H9 (cell line): ENCODE measurements at regions not wholly inside any gene's neighbourhood (a gene's known extent, or its start where the extent isn't known, plus 50 kb on each side); places are given as distances from the start of the nearest gene placed in this dataset.

Source experiments
- DNase-seq: peaks from one replicate; pipeline ENCODE4 v3.0.0-alpha.2; 2017
- H2AFZ ChIP-seq: one replicate; pipeline ENCODE4 v1.6.1; 2013; ENCODE audit warnings: mild to moderate bottlenecking, low read length, control low read depth, moderate library complexity
- H2AK5ac ChIP-seq: 2 replicates; pipeline ENCODE4 v1.6.1; 2013; ENCODE audit warnings: low read length, control low read depth, mixed read lengths; ENCODE audit not compliant: insufficient read length
- H2BK120ac ChIP-seq: one replicate; pipeline ENCODE4 v1.6.1; 2013; ENCODE audit warnings: low read depth, mild to moderate bottlenecking, low read length, control low read depth, inconsistent platforms; ENCODE audit not compliant: poor library complexity, severe bottlenecking
- H2BK12ac ChIP-seq: 2 replicates; pipeline ENCODE4 v1.6.1; 2013; ENCODE audit warnings: low read length, control low read depth, mixed read lengths, low read depth; ENCODE audit not compliant: insufficient read length
- H2BK15ac ChIP-seq: 2 replicates; pipeline ENCODE4 v1.6.1; 2013; ENCODE audit warnings: low read depth, low read length, control low read depth
- H2BK20ac ChIP-seq: one replicate; pipeline ENCODE4 v1.6.1; 2013; ENCODE audit warnings: low read depth, mild to moderate bottlenecking, low read length, control low read depth, inconsistent platforms; ENCODE audit not compliant: poor library complexity, severe bottlenecking
- H2BK5ac ChIP-seq: 2 replicates; pipeline ENCODE4 v1.6.1; 2013; ENCODE audit warnings: low read length, control low read depth, mixed read lengths; ENCODE audit not compliant: insufficient read length
- H3K14ac ChIP-seq: 2 replicates; pipeline ENCODE4 v1.6.1; 2013; ENCODE audit warnings: low read length, control low read depth; ENCODE audit not compliant: insufficient read depth
- H3K18ac ChIP-seq: 2 replicates; pipeline ENCODE4 v1.6.1; 2013; ENCODE audit warnings: low read depth, mild to moderate bottlenecking, mixed read lengths, low read length, control low read depth; ENCODE audit not compliant: insufficient read length
- H3K23ac ChIP-seq: 2 replicates; pipeline ENCODE4 v1.6.1; 2013; ENCODE audit warnings: low read length, control low read depth, mixed read lengths, low read depth; ENCODE audit not compliant: insufficient read length
- H3K23me2 ChIP-seq: 2 replicates; pipeline ENCODE4 v1.6.1; 2013; ENCODE audit warnings: low read depth, mild to moderate bottlenecking, mixed read lengths, low read length, control low read depth; ENCODE audit not compliant: insufficient read length, poor library complexity, severe bottlenecking
- H3K27ac ChIP-seq: 2 replicates; pipeline ENCODE4 v1.5.1; 2013; ENCODE audit warnings: low read length, control low read depth, mixed read lengths, low read depth; ENCODE audit not compliant: insufficient read length
- H3K27me3 ChIP-seq: 2 replicates; pipeline ENCODE4 v1.6.1; 2013; ENCODE audit warnings: low read length, control low read depth, inconsistent platforms; ENCODE audit not compliant: insufficient read depth
- H3K4ac ChIP-seq: 2 replicates; pipeline ENCODE4 v1.6.1; 2013; ENCODE audit warnings: low read depth, mild to moderate bottlenecking, control low read depth, inconsistent platforms, low read length, moderate library complexity
- H3K4me1 ChIP-seq: 2 replicates; pipeline ENCODE4 v1.6.1; 2013; ENCODE audit warnings: low read length, control low read depth, inconsistent platforms; ENCODE audit not compliant: insufficient read depth
- H3K4me2 ChIP-seq: 2 replicates; pipeline ENCODE4 v1.6.1; 2013; ENCODE audit warnings: low read length, control low read depth, mixed read lengths; ENCODE audit not compliant: insufficient read length, insufficient read depth
- H3K56ac ChIP-seq: 2 replicates; pipeline ENCODE4 v1.6.1; 2013; ENCODE audit warnings: low read depth, mild to moderate bottlenecking, mixed read lengths, low read length, control low read depth; ENCODE audit not compliant: insufficient read length
- H3K79me1 ChIP-seq: 2 replicates; pipeline ENCODE4 v1.6.1; 2013; ENCODE audit warnings: low read depth, mild to moderate bottlenecking, moderate library complexity, low read length, control low read depth, inconsistent platforms; ENCODE audit not compliant: insufficient read depth, poor library complexity, severe bottlenecking
- H3K79me2 ChIP-seq: 2 replicates; pipeline ENCODE4 v1.6.1; 2013; ENCODE audit warnings: low read length, control low read depth, inconsistent platforms; ENCODE audit not compliant: insufficient read depth
- H3K9ac ChIP-seq: 2 replicates; pipeline ENCODE4 v1.6.1; 2013; ENCODE audit warnings: low read length, control low read depth, mixed read lengths; ENCODE audit not compliant: insufficient read length; ENCODE audit errors: extremely low read depth
- H3K9me3 ChIP-seq: one replicate; pipeline ENCODE4 v1.6.1; 2013; ENCODE audit warnings: low read depth, low read length, inconsistent platforms; ENCODE audit not compliant: control insufficient read depth
- H3T11ph ChIP-seq: one replicate; pipeline ENCODE4 v1.6.1; 2013; ENCODE audit warnings: mild to moderate bottlenecking, low read length, control low read depth, inconsistent platforms
- H4K20me1 ChIP-seq: one replicate; pipeline ENCODE4 v1.6.1; 2013; ENCODE audit not compliant: control insufficient read depth, insufficient read length, insufficient read depth
- H4K5ac ChIP-seq: 2 replicates; pipeline ENCODE4 v1.6.1; 2013; ENCODE audit warnings: low read depth, mild to moderate bottlenecking, mixed read lengths, low read length, control low read depth; ENCODE audit not compliant: insufficient read length
- H4K8ac ChIP-seq: replicated peaks from 2 replicates; pipeline ENCODE4 v1.6.1; 2013; ENCODE audit warnings: low read length, control low read depth, mixed read lengths, low read depth; ENCODE audit not compliant: insufficient read length
- H4K91ac ChIP-seq: 2 replicates; pipeline ENCODE4 v1.6.1; 2013; ENCODE audit warnings: low read depth, mild to moderate bottlenecking, moderate library complexity, mixed read lengths, low read length, control low read depth; ENCODE audit not compliant: insufficient read length
- H3K27ac Mint-ChIP-seq, 3 experiments: 2 replicates in 2 of 3; 3 replicates in 1 of 3; pipeline ENCODE4 v1.8.0; 2020 to 2021; ENCODE audit warnings: mixed read lengths in 3 of 3, mild to moderate bottlenecking in 1 of 3, moderate library complexity in 1 of 3
- H3K27me3 Mint-ChIP-seq: 2 replicates; pipeline ENCODE4 v1.8.0; 2021; ENCODE audit warnings: low read depth, mild to moderate bottlenecking, moderate library complexity, mixed read lengths
- H3K36me3 Mint-ChIP-seq, 3 experiments: 2 replicates in 2 of 3; 3 replicates in 1 of 3; pipeline ENCODE4 v1.8.0; 2020 to 2021; ENCODE audit warnings: low read depth in 3 of 3, mixed read lengths in 3 of 3; ENCODE audit not compliant: insufficient read depth in 1 of 3
- H3K4me1 Mint-ChIP-seq, 2 experiments: 2 replicates each; pipeline ENCODE4 v1.8.0; 2020; ENCODE audit warnings: mixed read lengths in 2 of 2
- H3K4me3 Mint-ChIP-seq, 2 experiments: 2 replicates in 1 of 2; 3 replicates in 1 of 2; pipeline ENCODE4 v1.8.0; 2020 to 2021; ENCODE audit warnings: mild to moderate bottlenecking in 2 of 2, mixed read lengths in 2 of 2, moderate library complexity in 1 of 2
- H3K9me3 Mint-ChIP-seq, 2 experiments: 2 replicates in 1 of 2; 3 replicates in 1 of 2; pipeline ENCODE4 v1.8.0; 2020; ENCODE audit warnings: mild to moderate bottlenecking in 2 of 2, mixed read lengths in 2 of 2, moderate library complexity in 1 of 2
- WGBS: extraction: QIAGEN DNeasy Blood & Tissue Kit; methylation state at CpG from one replicate; pipeline ENCODE4 v1.1.7; 2013; ENCODE audit warnings: missing lambda C conversion rate, low lambda C conversion rate, mixed read lengths; ENCODE audit not compliant: insufficient read length; ENCODE audit errors: extremely low coverage; 5-methylcytosine and 5-hydroxymethylcytosine counted together
- TF ChIP-seq, protein P1 (sequence below): fragments of 200-600 bp; sonication (generic); conservative IDR thresholded peaks from 3 replicates; pipeline ENCODE4 v1.8.0; 2021; ENCODE audit warnings: antibody characterized with exemption, mild to moderate bottlenecking

DNA sequence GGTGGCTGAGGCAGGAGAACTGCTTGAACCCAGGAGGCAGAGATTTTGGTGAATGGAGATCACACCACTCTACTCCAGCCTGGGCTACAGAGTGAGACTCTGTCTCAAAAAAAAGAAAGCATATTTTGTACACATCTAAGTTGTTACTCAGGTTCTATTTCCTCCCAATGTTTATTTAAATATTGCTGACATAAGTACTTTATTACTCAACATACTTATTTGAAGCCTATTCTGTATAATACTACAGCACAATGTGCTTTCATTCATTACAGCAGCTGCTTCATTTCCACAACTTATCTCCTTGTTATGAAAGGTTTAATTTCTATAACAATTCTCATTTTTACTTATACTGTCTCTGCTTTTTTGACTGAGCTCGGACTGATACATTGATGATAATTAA is 495.7 kb downstream of the SLITRK1 start:
- Histone ChIP-seq H3K79me1 (no peaks in the 10 kb centered on the region), H4K8ac (no peak overlapping the region)
- no peak overlapping the region for H3K4me3 Mint-ChIP-seq

More for the DNA sequence above, 495.7 kb downstream of the SLITRK1 start:
- no peaks in the 10 kb centered on the region for H3K79me2 ChIP-seq
- no peaks in the 10 kb centered on the region for H3K4me1 Mint-ChIP-seq
- H3K9me3 Mint-ChIP-seq = no peaks in the 10 kb centered on the region; a peak in 1 of 5 replicates
- no peak overlapping the region for H2AFZ ChIP-seq
- no CpG with 5 or more reads among the region's 1 CpG for WGBS
- no peak overlapping the region for H3K23ac ChIP-seq
- no peak overlapping the region for H2BK20ac ChIP-seq
- H3K36me3 Mint-ChIP-seq = no peaks in the 10 kb centered on the region
- H3K18ac ChIP-seq = no peak overlapping the region
- H4K20me1 ChIP-seq = no peaks in the 10 kb centered on the region
- no peaks in the 10 kb centered on the region for H3K23me2 ChIP-seq
- H3K27ac ChIP-seq = no peak overlapping the region
- H3K56ac ChIP-seq = no peak overlapping the region
- no peak overlapping the region for H3K4me2 ChIP-seq
- H3K9me3 ChIP-seq = no peaks in the 10 kb centered on the region
- H3K27me3 ChIP-seq = no peaks in the 10 kb centered on the region
- no peak overlapping the region for H3T11ph ChIP-seq
- no peak for DNase-seq
- H3K14ac ChIP-seq = no peak overlapping the region
- no peaks in the 10 kb centered on the region for H3K4me1 ChIP-seq
- H3K4ac ChIP-seq = no peak overlapping the region
- no peak overlapping the region for H4K5ac ChIP-seq
- H4K91ac ChIP-seq = no peak overlapping the region
- H3K27me3 Mint-ChIP-seq = no peaks in the 10 kb centered on the region
- H2AK5ac ChIP-seq = no peak overlapping the region
- H2BK12ac ChIP-seq = no peak overlapping the region
- H3K27ac Mint-ChIP-seq = no peak overlapping the region
- TF ChIP-seq, protein P1, sequence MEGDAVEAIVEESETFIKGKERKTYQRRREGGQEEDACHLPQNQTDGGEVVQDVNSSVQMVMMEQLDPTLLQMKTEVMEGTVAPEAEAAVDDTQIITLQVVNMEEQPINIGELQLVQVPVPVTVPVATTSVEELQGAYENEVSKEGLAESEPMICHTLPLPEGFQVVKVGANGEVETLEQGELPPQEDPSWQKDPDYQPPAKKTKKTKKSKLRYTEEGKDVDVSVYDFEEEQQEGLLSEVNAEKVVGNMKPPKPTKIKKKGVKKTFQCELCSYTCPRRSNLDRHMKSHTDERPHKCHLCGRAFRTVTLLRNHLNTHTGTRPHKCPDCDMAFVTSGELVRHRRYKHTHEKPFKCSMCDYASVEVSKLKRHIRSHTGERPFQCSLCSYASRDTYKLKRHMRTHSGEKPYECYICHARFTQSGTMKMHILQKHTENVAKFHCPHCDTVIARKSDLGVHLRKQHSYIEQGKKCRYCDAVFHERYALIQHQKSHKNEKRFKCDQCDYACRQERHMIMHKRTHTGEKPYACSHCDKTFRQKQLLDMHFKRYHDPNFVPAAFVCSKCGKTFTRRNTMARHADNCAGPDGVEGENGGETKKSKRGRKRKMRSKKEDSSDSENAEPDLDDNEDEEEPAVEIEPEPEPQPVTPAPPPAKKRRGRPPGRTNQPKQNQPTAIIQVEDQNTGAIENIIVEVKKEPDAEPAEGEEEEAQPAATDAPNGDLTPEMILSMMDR = no peak
- H2BK5ac ChIP-seq = no peak overlapping the region
- H2BK15ac ChIP-seq = no peak overlapping the region
- H2BK120ac ChIP-seq = no peak overlapping the region
- no peak overlapping the region for H3K9ac ChIP-seq
